GM21447 (cell line): ENCODE measurements at regions not wholly inside any gene's neighbourhood (a gene's known extent, or its start where the extent isn't known, plus 50 kb on each side); places are given as distances from the start of the nearest gene placed in this dataset.

Experiments
- ATAC-seq: cut with Tn5 transposase; IDR thresholded peaks from one replicate; pipeline ENCODE4 v1.9.1; 2021; ENCODE audit not compliant: unreplicated experiment

DNA sequence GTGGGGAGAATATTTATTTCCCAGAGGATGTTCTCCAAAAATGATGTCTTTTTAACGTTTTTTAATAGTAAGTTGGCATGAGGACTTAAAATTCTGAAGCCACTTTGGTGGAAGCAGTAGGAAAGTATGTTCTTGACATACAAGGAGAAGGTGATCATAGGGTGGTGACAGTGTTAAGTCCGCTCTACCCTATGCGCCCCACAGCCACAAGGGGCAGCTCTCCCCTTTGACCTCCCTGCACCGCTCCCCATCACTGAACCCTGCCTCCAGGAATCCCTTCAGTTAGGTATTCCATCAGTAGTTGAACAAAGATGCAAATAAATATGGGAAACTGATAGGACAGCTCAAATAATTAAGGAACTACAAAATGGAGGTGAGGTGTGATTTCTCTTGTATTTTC is 111.4 kb downstream of the PLEKHG1 start:
- ATAC-seq, result no peak

DNA sequence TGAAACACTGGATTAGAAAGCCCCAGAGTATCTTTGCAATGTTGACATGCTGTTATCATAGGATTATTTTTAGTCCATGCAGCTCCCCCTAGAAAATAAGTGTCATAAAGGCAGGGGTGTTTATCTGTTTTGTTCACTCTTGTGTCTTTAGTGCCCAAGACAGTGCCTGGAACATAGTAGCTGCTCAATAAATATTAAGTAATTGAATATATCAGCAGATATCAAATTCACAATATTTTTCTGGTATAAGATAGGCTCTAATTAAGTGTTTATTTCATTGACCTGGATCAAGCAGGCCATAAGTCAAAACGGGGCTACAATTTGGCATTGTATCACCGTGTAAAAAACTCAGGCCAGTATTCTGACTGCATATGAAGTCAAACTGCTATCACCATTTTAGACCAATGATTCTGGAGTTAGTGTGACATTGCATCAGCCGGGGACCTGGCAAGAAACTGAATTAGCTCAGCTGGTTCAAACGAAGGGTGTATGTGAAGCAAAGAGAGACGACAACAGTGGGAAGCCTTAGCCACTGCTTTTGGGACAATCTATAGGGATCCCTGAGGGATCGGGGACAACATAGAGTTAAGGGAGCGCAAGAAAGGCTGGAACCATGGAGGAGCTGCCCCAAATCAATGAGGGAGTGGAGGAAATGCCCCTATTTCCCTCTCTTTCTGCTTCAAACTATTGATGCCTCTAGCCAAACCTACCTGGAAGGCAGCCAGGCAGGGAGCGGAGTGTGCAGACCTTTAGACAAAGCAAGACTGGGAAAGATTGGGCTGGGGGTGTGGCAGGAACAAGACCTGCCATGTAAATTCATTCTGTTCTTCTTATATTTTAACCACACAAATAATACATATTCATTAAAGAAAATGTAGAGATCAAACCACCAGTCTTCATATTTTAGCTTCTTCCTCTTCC is 112.2 kb downstream of the PLEKHG1 start:
- no peak for ATAC-seq

DNA sequence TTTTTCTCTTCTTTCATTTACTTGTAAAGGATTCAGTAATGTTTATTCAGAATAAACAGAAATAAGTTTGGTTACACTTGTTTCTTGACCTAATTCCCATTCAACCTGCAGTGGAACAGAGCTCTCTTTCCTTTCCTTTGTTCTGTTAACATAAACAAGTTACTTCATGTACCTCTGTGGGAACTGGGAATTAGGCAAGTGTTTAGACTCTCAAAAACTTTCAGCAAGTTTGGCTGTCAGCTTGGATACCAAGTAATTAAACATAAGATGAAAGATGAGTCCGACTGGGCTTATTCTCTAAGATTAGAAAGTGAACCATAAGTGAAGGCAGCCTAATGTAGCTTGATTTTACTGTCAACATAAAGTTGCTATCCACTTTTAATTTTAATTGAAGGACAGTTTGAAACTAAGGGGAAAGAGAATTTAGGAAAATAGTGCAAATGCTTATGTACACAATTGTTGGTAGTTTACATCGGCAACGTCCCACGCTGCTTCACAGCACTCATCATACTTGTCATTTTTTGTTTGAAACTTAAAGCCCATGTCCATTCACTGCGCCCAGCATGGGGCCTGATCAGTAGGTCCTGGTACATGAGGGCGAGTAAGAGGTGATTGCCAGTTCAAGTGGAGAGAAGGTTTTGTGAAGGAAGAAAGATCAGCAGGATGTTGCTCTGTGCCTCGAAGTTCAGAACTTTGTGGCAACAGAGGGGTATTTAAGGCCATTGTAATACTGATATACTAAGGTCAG is 113.0 kb downstream of the PLEKHG1 start:
- ATAC-seq, result no peak

DNA sequence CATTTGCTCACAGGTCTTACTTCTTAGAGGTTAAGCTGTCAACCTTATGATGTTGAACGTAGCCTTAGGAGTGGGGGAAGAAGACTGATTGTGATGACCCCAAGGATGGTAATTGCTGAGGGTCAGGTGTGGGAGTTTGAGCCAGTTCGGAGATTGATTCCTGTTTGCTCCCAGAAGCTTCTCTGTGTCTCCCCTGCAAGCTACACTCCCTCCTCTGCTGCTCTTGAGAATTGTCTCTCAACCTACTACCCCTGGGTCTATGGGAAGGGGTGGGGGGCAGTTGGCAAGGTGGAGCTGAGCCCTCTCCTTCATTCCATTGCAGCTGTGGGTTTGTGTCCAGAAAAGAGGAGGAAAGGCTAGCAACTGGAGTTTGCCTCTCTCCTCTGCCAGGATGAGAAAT is 113.8 kb downstream of the PLEKHG1 start:
- no peak for ATAC-seq

- no peak for ATAC-seq
These were observed 114.2 kb downstream of the PLEKHG1 start for GRCh38 chr6:150713931-150714330.

GRCh38 chr6:150715133-150715532 is 115.4 kb downstream of the PLEKHG1 start:
- ATAC-seq, result no peak

DNA sequence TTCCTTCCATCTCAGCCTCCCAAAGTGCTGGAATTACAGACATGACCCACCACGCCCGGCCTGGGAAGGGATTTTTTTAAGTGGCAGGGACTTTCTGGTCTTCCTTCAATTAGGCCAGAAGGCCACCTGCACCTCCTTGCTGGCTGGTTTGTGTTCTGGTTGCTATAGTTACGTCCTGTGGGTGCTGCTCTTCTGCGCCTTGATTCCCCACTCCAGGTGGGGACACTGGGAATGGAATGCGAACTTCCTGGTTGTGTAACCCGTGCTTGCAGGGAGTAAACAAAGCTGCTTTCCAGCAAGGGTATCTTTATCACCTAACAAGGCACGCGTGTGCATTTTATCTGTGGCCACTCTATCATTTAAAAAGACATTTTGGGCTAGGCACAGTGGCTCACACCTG is 117.7 kb downstream of the PLEKHG1 start:
- no peak for ATAC-seq

GRCh38 chr6:150719099-150719766 is 119.5 kb downstream of the PLEKHG1 start:
- ATAC-seq, result no peak

GRCh38 chr6:150719831-150720230 is 120.1 kb downstream of the PLEKHG1 start:
- ATAC-seq, result no peak

DNA sequence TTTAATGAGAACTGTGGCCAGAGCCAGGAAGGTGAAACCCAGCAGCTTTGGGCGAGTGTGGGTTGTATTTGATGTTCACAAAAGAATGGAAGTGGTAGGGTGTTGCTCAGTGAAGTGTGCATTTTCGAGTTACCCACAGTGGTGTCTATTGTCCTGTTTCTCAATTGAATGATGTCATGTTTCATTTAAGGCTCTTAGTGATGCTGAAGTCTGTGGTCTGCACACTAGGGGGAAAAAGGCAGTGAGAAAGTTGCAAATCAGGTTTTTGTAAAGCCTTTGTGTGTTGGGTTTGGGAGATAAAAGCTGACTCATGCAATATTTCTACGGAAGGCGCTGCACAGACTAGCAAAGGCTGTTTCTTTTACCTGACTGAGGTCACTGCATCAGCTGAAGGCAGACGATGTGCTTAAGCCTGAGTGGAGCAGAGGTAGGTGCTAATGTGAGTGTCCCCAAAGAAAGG is 121.1 kb downstream of the PLEKHG1 start:
- ATAC-seq, result peak; percentile 99

GRCh38 chr6:150721418-150722266 is 122.0 kb downstream of the PLEKHG1 start:
- no peak for ATAC-seq

GRCh38 chr6:150722614-150723344 is 123.1 kb downstream of the PLEKHG1 start:
- no peak for ATAC-seq

DNA sequence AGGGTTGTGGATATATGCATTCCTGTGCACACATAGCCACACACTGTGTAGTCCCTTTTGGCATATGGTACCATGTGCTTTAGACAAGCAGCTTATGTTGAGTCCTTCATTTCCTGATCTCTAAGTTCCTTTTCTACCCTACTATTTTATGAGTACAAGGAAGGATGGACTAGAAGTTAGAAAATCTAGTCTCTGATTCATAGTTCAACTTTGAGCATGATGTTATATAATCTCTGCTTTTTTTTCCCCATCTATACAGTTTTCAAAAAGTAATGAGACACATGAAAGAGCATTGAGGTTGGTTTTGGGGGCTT is 123.6 kb downstream of the PLEKHG1 start:
- ATAC-seq, result no peak

GRCh38 chr6:150723857-150724256 is 124.2 kb downstream of the PLEKHG1 start:
- no peak for ATAC-seq

DNA sequence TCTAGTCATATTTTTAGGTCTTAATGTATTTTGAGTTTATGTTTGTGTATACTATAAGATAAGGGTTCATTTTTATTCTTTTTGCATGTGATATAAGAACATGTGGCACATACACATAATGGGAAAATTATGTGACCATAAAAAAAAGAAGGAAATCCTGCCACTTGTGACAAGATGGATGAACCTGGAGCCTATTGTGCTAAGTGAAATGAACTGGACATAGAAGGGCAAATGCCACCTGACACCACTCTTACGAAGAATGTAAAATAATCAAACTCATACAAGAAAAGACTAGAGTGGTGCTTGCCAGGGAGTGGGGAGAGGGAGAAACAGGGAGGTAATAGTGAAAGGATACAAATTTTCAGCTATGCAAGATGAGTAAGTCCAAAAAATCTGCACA is 126.1 kb downstream of the PLEKHG1 start:
- no peak for ATAC-seq

GRCh38 chr6:150729188-150729748 is 129.6 kb downstream of the PLEKHG1 start:
- no peak for ATAC-seq

DNA sequence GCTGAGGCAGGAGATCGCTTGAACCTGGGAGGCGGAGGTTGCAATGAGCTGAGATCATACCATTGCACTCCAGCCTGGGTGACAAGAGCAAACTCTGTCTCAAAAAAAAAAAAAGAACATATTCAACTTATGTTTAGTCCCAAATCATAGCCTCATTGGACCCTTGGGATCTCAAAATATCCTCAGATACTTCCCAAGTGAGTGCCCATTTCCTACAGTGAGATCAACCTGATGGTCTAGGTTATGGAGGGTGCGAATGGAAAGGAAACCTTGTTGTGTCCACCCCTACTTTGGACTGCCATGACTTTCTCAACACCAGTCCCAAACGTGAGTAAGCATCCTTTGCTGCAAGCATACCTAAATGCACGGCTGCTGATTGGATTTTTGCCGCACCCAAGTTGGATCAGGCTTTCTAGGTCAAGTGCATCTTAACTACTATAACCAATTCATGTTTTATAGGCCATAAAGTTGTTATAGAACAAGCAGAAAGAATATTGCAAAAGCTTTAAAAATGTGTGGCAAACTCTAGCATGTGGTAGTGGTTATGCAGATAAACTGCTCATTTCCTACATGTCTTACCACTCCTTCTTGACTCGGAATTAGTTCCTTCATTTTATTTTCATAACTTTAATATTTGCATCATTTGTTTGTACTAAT is 131.2 kb downstream of the PLEKHG1 start:
- no peak for ATAC-seq

DNA sequence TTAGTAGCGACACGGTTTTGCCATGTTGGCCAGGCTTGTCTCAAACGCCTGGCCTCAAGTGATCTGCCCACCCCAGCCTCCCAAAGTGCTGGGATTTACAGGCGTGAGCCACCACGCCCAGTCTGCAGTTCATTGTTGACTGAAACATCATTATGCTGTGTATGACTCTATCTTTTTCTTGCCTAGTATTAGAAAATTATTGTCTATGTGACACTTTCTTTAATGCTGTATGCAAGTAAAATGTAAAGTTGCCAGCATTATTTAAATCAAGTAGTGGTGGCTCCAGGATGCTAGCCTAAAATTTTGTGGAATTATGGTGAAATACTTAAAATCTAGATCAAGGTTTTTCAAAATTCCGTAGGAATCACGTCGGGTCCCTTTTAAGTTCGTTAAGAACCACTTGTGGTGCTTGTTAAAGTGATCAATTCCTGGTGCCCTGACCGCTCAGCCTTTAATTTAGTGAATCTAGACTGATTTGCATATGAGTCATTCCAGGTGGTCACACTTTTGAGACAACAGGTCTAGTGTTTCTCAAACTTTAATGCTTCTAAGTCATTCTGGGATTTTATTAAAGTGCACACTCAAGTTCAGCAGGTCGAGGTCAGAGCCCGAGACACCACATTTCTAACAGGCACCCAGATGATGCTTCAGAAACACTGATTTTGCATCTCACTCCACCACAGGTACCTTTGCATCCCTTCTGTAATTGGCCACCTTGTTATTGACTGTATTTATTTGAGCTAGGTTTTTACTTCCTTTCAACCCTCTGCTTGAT is 132.6 kb upstream of the MTHFD1L start:
- no peak for ATAC-seq

GRCh38 chr6:150733726-150734125 is 131.8 kb upstream of the MTHFD1L start:
- ATAC-seq, result no peak
